ENCODE measurements at regions not wholly inside any gene's neighbourhood (a gene's known extent, or its start where the extent isn't known, plus 50 kb on each side); places are given as distances from the start of the nearest gene placed in this dataset.
"Not testable (repeated sequence)": the region's sequence is repeated elsewhere in the genome, so short reads cannot be mapped to it uniquely, and the experiment has no call there.

DNA sequence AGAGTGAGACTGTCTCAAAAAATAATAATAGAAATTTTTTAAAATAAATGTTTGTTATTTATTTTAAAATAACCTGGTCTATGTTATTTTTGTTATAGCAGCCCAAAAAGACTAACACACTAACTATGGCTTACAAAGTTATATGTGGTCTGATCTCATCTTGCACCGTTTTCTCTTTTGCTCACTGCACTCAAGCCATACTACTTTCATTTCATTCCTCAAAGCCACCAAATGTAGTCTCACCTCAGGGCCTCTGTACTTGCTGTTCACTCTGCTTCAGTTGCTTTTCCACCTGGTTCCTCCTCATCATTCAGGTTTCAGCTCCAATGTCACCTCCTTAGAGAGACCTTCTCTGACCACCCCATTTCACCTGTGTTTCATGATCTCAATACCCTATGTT is 55.2 kb upstream of the MDM1 start:
- no peak for DNase-seq

- no peak for DNase-seq
Observed at GRCh38 chr12:68389305-68389704, 57.1 kb upstream of the MDM1 start.

GRCh38 chr12:68391937-68392336 is 59.8 kb upstream of the MDM1 start:
- DNase-seq: no peak

- DNase-seq: no peak
Observed at GRCh38 chr12:68392376-68392775, 60.2 kb upstream of the MDM1 start.

DNA sequence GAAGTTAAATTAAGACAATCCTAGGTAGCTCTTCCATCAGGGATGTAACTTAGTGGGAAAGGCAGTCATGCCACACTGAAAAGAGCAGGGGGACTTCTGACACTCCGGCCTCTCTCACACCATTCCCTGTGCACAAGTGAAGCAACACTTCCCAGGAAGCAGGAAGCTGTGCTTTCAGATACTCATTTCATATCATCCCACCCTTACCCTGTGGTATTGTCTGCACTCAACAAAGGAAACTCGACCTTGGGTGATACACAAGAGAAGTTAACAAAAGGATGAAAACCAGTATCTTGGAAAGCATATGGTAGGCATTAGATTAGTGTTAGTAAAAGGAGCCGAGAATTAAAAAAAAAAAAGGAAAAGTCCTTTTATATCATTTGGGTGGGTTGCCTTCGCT is 61.3 kb upstream of the MDM1 start:
- no peak for DNase-seq

DNA sequence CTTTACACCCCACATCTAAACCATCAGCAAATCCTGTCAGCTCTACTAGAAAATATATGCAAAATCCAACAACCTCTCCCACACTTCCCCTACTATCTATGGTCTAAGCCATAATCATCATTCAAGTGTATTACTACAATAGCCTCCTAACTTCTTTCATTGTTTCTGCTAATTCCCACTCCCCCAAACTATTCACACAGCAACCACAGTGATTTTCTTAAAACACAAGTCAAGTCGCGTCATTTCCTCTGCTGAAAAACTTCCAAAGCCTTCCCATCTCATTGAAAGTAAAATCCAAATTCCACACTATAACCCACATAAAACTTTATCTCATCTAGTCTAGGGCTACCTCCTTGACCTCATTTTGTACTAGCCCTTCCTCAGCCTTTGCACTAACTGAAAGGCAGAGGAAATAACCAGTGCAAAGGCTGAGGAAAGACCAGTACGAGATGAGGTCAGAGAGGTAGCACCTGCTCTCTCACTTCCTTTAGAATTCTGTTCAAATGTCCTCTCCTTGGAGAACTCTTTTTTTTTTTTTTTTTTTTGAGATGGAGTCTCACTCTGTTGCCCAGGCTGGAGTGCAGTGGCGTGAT is 65.5 kb upstream of the MDM1 start:
- no peak for DNase-seq

- DNase-seq: not testable (repeated sequence)
Observed at GRCh38 chr12:68398689-68399088, 66.5 kb upstream of the MDM1 start.

DNA sequence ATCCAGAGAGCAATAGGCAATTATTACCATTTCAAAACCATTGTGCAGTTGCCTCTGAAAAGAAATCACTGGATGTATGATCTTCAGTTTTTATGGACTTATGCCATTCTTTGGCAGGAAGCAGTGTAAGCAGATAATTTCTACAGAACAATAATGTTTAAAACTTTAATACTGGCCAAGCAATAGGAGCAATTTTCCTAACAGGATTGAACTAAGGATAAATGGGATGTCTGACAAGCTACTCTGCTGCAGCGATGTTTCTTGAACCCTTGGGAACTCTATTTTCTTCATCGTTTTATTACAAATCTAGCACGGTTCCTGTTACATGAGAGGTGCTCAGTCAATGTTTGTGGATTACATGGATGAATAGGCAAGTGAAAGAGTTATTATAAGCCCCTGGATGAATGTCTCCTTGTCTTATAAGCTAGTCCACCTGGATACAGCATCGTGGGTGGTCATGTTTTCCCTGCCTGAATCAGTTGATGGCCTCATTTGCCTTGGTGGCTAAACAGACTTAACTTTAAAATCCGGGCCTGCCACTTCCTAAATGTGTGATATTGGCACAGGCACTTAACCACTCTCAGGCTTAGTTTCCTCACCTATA is 68.2 kb upstream of the MDM1 start:
- DNase-seq: no peak

DNA sequence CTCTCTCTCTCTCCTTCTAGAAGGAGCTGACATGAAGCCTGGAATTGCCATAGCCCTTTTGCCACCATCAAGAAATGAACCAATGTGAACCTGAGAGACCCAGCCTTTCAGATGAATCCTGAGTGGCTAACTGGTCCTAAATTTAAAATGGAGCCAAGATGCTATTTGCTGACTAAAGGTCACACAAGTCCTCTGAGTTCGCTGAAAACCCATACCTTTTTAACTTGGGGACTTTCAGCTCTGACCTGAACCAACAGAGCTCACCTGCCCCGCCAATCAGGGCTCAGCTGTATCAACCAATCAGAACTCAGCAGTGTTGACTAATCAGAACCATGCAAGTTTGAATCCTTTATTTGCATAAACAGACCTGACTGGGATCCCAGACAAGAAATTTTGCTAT is 70.3 kb upstream of the MDM1 start:
- DNase-seq: no peak

DNA sequence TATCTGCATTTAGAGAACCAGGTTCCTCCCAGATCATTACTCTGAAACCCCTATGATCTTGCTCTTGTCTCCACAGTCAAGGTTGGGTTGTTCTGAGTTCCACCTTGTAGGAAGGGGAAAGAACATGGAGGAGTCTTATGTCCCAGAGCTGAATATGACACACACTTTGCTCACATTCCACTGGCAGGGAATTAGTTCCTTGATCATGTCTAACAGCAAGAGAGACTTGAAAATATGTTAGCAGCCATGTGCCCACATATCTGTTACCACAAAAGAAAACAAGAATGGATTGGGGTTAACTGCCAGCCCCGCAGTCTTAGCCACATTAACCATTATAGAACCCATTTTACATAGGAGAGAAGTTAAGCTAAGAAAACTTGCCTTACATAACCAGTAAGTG is 71.1 kb upstream of the MDM1 start:
- DNase-seq: no peak

DNA sequence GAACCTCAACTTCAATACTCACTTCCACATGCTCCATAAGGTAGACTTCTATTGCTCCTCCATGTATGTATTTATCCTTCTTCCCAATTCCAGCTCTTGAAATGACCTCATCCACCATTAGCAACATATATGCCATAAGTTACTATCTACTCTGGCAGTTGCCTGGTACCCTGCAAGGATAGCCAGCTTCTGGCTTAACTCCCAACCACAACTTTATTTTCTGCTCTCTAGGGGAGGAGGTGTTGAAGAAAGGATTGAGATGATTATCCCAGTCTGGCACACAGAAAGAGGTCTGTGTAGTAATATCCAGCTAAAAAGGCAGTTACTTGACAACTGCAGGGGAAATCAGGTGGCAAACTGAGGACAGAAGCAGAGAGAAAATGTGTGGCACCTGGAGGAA is 71.5 kb upstream of the MDM1 start:
- no peak for DNase-seq

DNA sequence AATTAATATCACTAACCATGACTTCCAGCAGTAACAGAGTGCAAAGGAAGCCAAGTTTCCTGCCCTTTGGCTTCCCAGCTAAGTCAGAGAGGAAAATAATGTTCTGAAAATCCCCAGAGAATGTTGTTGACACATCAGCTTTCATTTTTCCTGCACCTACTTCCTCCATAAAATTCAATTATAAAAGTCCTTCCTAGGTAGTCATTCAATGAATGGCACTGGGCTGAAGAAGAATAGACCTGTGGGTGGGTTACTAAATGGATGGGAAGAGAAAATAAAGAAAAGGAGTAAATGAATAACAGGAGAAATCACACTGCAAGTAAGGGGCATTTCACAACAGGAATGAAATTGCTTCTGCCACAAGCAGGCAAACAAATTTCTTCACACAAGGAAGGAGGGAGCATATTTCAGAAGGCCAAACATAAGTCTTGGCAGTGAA is 73.2 kb upstream of the MDM1 start:
- no peak for DNase-seq

DNA sequence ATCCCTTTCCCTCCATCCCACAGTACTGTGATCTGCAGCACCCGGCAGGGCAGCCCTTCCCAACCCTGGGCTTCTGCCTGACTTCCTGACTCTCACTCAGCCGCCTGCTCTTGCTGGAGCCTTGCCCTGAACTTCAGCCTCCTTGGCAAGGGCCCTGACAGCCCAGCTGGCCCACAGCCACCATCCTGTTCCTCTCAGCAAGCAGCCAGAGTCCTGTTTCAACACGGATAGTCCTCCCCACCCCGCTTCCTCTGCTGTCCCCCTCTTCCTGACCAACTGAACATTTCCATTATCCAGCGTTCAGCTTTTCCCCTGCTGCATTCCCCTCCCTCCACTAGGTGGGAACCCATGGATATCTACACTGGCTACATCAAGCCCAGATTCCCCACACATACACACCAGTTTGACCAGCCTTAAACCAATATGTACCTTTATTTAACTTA is 74.0 kb upstream of the MDM1 start:
- no peak for DNase-seq

DNA sequence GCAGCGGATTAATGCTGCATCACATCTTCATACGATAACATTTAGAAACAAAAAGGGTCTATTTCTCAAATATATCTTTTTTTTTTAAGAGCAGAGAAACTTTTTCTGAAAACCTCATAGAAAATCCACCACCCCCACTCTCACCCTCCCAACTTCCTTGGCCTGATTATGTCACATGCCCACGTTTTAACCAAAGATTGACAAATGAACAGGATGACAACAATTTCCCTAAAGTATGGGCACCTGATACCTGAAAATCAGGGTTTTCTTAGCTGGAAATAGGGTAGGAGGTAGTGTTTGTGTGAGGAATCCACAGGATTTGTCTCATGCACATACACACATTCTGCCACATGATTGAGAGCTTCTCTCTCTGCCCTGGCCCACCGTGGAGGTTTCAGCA is 74.7 kb upstream of the MDM1 start:
- DNase-seq: no peak

- no peak for DNase-seq
Observed at GRCh38 chr12:68410018-68410660, 78.0 kb upstream of the MDM1 start.

- DNase-seq: no peak
Observed at GRCh38 chr12:68411371-68411770, 79.2 kb upstream of the MDM1 start.

DNA sequence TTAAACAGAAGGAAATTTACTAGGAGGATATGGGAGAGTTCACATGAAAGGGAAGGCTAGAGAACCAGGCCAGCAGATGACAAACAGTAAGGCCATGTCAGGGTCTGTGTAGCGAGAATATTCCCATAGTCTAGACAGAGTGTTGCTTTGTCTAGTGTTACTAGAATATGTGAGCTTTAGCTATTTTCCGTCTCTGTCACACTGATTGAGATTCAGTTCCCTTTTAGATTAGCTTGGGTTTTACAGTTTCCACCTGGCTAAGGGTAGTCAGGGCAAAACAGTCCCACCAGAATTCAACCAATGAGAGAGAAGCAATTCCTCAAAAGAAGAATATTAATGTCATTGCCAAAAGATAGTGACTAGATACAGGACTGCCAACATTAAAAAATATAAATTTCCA is 82.8 kb upstream of the MDM1 start:
- no peak for DNase-seq

GRCh38 chr12:68416350-68416749 is 84.2 kb upstream of the MDM1 start:
- DNase-seq: no peak

DNA sequence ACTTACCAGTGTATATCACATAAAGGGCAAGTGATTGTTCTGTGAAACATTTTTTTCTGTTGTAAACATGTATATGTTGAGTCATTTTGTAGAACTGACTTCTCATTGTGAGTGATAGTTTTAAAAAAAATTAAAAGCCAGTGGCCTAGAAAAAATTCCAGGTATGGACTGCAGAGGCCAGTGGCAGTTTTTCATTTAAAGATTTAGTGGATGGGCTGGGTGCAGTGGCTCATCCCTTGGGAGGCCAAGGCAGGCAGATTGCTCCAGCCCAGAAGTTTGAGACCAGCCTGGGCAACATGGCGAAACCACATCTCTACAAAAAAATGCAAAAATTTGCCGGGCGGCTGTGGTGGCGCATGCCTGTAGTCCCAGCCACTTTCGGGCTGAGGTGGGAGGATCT is 84.7 kb upstream of the MDM1 start:
- no peak for DNase-seq

DNA sequence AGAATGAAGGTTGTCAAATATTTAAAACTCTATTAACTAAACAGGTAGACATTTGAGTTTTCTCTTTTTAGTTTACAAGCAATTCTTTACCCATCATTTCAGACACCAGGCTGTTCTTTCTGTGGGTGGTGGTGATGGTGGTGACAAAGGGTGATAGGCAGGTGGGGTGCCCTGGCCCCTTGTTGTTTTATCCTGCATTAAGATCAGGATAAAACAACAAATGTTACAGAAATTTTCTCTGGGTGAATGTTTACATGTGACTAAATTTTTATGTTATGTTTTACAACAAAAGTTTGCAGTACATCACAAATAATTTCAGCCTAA is 85.9 kb upstream of the MDM1 start:
- DNase-seq: no peak

- no peak for DNase-seq
Observed at GRCh38 chr12:68420225-68421010, 88.3 kb upstream of the MDM1 start.

- DNase-seq: no peak
Observed at GRCh38 chr12:68422159-68422558, 90.0 kb upstream of the MDM1 start.

DNA sequence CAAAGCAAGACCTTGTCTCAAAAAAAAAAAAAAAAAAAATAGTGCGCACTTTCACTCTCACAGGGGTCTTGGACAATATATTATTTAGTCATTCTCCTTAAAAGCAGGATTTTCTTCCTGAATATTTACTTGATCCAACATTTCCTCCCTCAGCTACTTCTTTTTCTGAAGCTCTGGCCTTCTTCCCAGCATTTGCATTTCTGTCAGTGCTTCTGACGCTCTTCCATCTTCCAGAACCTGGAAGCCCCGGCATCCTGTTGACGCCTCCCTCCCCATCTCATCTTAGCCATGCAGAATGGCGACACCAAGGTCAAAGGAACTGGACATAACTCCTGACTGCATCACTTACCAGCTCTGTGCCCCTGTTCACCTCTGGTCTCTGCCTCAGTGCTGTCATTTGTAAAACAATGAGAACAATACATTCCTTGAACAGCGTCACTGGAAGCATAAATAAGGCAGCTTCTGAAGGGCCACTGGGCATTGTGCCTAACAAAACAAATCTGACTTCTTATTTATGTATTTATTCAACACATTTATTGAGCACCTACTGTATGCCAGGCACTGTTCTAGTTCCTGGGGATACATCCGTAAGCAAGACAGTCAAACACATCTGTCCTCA is 90.9 kb upstream of the MDM1 start:
- no peak for DNase-seq

DNA sequence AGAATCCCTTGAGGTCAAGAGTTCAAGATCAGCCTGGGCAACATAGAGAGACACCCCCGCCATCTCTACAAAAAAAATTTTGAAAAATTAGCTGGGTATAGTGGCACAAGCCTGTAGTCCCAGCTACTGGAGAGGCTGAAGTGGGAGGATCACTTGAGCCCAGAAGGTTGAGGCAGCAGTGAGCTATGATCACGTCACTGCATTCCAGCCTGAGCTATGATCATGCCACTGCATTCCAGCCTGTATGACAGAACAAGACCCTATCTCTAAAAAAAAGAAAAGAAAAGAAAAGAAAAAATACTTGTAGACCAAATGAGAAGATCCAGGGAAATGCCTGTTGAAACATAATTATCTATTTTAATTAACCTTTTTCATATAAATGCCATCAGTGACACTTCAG is 93.8 kb upstream of the MDM1 start:
- no peak for DNase-seq
